Esophagus mucosa (tissue), 1 donor: ENCODE measurements at regions not wholly inside any gene's neighbourhood (a gene's known extent, or its start where the extent isn't known, plus 50 kb on each side); places are given as distances from the start of the nearest gene placed in this dataset.

Experiments used
- ATAC-seq: fragments of 200-7000 bp; cut with Tn5 transposase; one replicate; pipeline ENCODE4 v1.9.1; 2020
- donor health status: DM: yes; HTN: yes; CAD: no.

GRCh38 chr5:164649266-164649665 lies 1143.8 kb downstream of the MAT2B start:
- no peak for ATAC-seq

GRCh38 chr5:164650427-164650826 lies 1145.0 kb downstream of the MAT2B start:
- no peak for ATAC-seq

GRCh38 chr5:164651546-164652275 lies 1146.3 kb downstream of the MAT2B start:
- ATAC-seq, result no peak

GRCh38 chr5:164652276-164652660 lies 1146.8 kb downstream of the MAT2B start:
- no peak for ATAC-seq

- no peak for ATAC-seq
These were observed 1158.0 kb downstream of the MAT2B start for GRCh38 chr5:164663198-164663989.

- ATAC-seq, result no peak
These were observed 1166.2 kb downstream of the MAT2B start for GRCh38 chr5:164671640-164672039.

- ATAC-seq, result no peak
These were observed 1166.8 kb downstream of the MAT2B start for GRCh38 chr5:164672205-164672604.

GRCh38 chr5:164672931-164673694 lies 1167.7 kb downstream of the MAT2B start:
- ATAC-seq, result no peak

GRCh38 chr5:164679461-164679860 lies 1174.0 kb downstream of the MAT2B start:
- no peak for ATAC-seq

- ATAC-seq, result no peak
These were observed 1174.8 kb downstream of the MAT2B start for GRCh38 chr5:164680216-164680615.

- ATAC-seq, result no peak
These were observed 1175.5 kb downstream of the MAT2B start for GRCh38 chr5:164680812-164681520.

GRCh38 chr5:164687391-164687790 lies 1182.0 kb downstream of the MAT2B start:
- no peak for ATAC-seq

- ATAC-seq, result no peak
These were observed 1183.0 kb downstream of the MAT2B start for GRCh38 chr5:164688437-164688836.

- ATAC-seq, result no peak
These were observed 1203.4 kb downstream of the MAT2B start for GRCh38 chr5:164708831-164709230.

GRCh38 chr5:164713682-164714081 lies 1208.3 kb downstream of the MAT2B start:
- no peak for ATAC-seq

GRCh38 chr5:164721116-164721515 lies 1215.7 kb downstream of the MAT2B start:
- no peak for ATAC-seq

GRCh38 chr5:164721656-164722055 lies 1216.2 kb downstream of the MAT2B start:
- no peak for ATAC-seq

GRCh38 chr5:164722702-164723101 lies 1217.3 kb downstream of the MAT2B start:
- no peak for ATAC-seq

- no peak for ATAC-seq
These were observed 1221.6 kb downstream of the MAT2B start for GRCh38 chr5:164727012-164727411.

GRCh38 chr5:164728733-164729132 lies 1223.3 kb downstream of the MAT2B start:
- ATAC-seq, result no peak

GRCh38 chr5:164735334-164735733 lies 1229.9 kb downstream of the MAT2B start:
- ATAC-seq, result no peak

GRCh38 chr5:164741376-164741775 lies 1236.0 kb downstream of the MAT2B start:
- ATAC-seq, result no peak

GRCh38 chr5:164742025-164742424 lies 1236.6 kb downstream of the MAT2B start:
- ATAC-seq, result no peak
